Stimulated activated CD4-positive, alpha-beta T cell treated with anti-CD3 and anti-CD28 coated beads, Interleukin-1b, Interleukin-23, amount 100 ng/mL, for 24 hours (primary cell): ENCODE measurements at regions not wholly inside any gene's neighbourhood (a gene's known extent, or its start where the extent isn't known, plus 50 kb on each side); places are given as distances from the start of the nearest gene placed in this dataset.
"Not testable (repeated sequence)": the region's sequence is repeated elsewhere in the genome, so short reads cannot be mapped to it uniquely, and the experiment has no call there.

ENCODE experiments used
- DNase-seq, 4 experiments: peaks; one replicate each; pipeline ENCODE4 v3.0.0-alpha.2; 2020; ENCODE audit warnings: low read depth in 4 of 4, low spot score in 1 of 4

GRCh38 chr18:14190776-14191442 lies 58.7 kb upstream of the ZNF519 start:
- not testable (repeated sequence) for DNase-seq

DNA sequence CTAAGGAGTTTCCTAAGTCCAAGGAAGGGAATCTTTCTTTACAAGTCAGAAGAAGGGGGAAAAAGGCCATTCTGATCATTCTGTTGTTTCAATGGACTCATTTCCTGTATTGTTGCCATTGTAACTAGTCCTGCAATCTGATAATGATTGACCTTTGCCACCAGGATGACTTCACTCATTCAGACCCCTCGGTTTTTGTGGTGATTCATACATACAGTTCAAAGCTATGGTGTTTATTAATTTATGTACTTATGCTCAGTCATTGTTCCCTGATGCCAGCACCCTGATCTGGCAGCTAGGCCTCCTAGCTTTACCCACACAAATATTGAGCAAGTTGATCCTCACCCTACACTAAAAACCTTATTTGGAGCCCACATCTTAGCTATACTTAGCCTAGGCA lies 57.6 kb upstream of the ZNF519 start:
- DNase-seq, result no peak

GRCh38 chr18:14188751-14189406 lies 56.6 kb upstream of the ZNF519 start:
- not testable (repeated sequence) for DNase-seq
